Dermis microvascular lymphatic vessel endothelial cell (primary cell): ENCODE measurements at regions not wholly inside any gene's neighbourhood (a gene's known extent, or its start where the extent isn't known, plus 50 kb on each side); places are given as distances from the start of the nearest gene placed in this dataset.

Experiments used
- DNase-seq, 2 donors: peaks; one replicate each; pipeline versions ENCODE4 v3.0.0 to v3.0.0-alpha.2; 2010; ENCODE audit warnings: low read depth in 2 of 2

- no peak for DNase-seq
Measured at GRCh38 chr15:81869161-81869954, 176.5 kb downstream of the MEX3B start.

- no peak for DNase-seq
Measured at GRCh38 chr15:81865850-81866537, 179.8 kb downstream of the MEX3B start.

GRCh38 chr15:81863162-81863561 lies 182.7 kb downstream of the MEX3B start:
- DNase-seq: no peak

GRCh38 chr15:81859737-81860516 lies 185.9 kb downstream of the MEX3B start:
- no peak for DNase-seq

GRCh38 chr15:81858586-81858985 lies 187.2 kb downstream of the MEX3B start:
- DNase-seq: no peak

GRCh38 chr15:81858136-81858535 lies 187.7 kb downstream of the MEX3B start:
- no peak for DNase-seq

GRCh38 chr15:81856634-81857026 lies 189.2 kb downstream of the MEX3B start:
- DNase-seq: no peak

- DNase-seq: no peak
Measured at GRCh38 chr15:81856001-81856633, 189.7 kb downstream of the MEX3B start.

- no peak for DNase-seq
Measured at GRCh38 chr15:81853150-81853748, 192.6 kb downstream of the MEX3B start.

- no peak for DNase-seq
Measured at GRCh38 chr15:81852411-81853149, 193.2 kb downstream of the MEX3B start.

- no peak for DNase-seq
Measured at GRCh38 chr15:81851757-81852156, 194.1 kb downstream of the MEX3B start.

- no peak for DNase-seq
Measured at GRCh38 chr15:81851325-81851724, 194.5 kb downstream of the MEX3B start.

GRCh38 chr15:81849289-81849688 lies 196.5 kb downstream of the MEX3B start:
- no peak for DNase-seq

- no peak for DNase-seq
Measured at GRCh38 chr15:81848701-81849100, 197.1 kb downstream of the MEX3B start.

GRCh38 chr15:81843757-81844407 lies 201.9 kb downstream of the MEX3B start:
- no peak for DNase-seq

GRCh38 chr15:81843226-81843625 lies 202.6 kb downstream of the MEX3B start:
- no peak for DNase-seq

GRCh38 chr15:81839387-81839786 lies 206.4 kb downstream of the MEX3B start:
- no peak for DNase-seq

GRCh38 chr15:81835731-81836130 lies 210.1 kb downstream of the MEX3B start:
- DNase-seq: no peak

GRCh38 chr15:81830520-81830919 lies 215.3 kb downstream of the MEX3B start:
- no peak for DNase-seq

- DNase-seq: no peak
Measured at GRCh38 chr15:81829918-81830317, 215.9 kb downstream of the MEX3B start.
